Activated CD4-positive, alpha-beta T cell treated with anti-CD3 and anti-CD28 coated beads, Interleukin-2, amount 10 ng/mL, durations not matched to agents 7 days and 5 days (primary cell): ENCODE measurements at regions not wholly inside any gene's neighbourhood (a gene's known extent, or its start where the extent isn't known, plus 50 kb on each side); places are given as distances from the start of the nearest gene placed in this dataset.
"Not testable (repeated sequence)": the region's sequence is repeated elsewhere in the genome, so short reads cannot be mapped to it uniquely, and the experiment has no call there.

Experiments used
- CTCF ChIA-PET: fragments of 350-600 bp; sonication (Branson Sonifier 250); formaldehyde crosslinking; loops from one replicate; lab custom pipeline; 2021; ENCODE audit warnings: antibody characterized with exemption; lab: Charles Lee
- POLR2A ChIA-PET: fragments of 350-600 bp; sonication (Branson Sonifier 250); formaldehyde crosslinking; loops from one replicate; lab custom pipeline; 2021; ENCODE audit warnings: antibody characterized with exemption; lab: Charles Lee
- DNase-seq: peaks from one replicate; pipeline ENCODE4 v3.0.0-alpha.2; 2020
- H3K27ac Mint-ChIP-seq: one replicate; pipeline ENCODE4 v1.8.0; 2021; ENCODE audit warnings: mild to moderate bottlenecking, moderate library complexity, mixed read lengths
- H3K27me3 Mint-ChIP-seq: one replicate; pipeline ENCODE4 v1.8.0; 2021; ENCODE audit warnings: mixed read lengths
- H3K36me3 Mint-ChIP-seq: one replicate; pipeline ENCODE4 v1.8.0; 2021; ENCODE audit warnings: low read depth, mixed read lengths
- H3K4me1 Mint-ChIP-seq: one replicate; pipeline ENCODE4 v1.8.0; 2021; ENCODE audit warnings: mixed read lengths
- H3K4me3 Mint-ChIP-seq: one replicate; pipeline ENCODE4 v1.8.0; 2021; ENCODE audit warnings: mild to moderate bottlenecking, moderate library complexity, mixed read lengths
- H3K9me3 Mint-ChIP-seq: one replicate; pipeline ENCODE4 v1.8.0; 2021; ENCODE audit warnings: mixed read lengths

DNA sequence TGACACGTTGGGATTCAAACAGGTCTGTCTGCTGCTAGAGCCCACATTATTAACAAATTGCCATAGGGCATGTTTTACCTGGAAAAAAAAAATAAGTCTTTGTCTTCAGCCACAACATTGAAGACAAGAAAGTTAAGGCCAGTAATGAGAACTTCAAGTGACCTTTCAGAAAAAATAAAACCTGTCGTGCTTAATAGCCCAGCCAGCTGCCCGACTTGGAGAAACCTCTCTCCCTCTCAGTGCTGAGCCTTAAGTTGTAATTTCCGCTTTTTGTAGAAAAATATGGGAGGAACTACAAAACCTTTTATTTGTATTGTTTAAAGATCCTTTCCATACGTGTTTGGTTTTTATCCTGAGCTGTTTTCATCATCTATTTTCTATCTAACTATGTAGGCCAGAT, 454.3 kb upstream of the SLITRK6 start:
- CTCF ChIA-PET, H3K27ac Mint-ChIP-seq, H3K27me3 Mint-ChIP-seq, H3K36me3 Mint-ChIP-seq, H3K4me1 Mint-ChIP-seq, POLR2A ChIA-PET, H3K4me3 Mint-ChIP-seq, DNase-seq, H3K9me3 Mint-ChIP-seq: not testable (repeated sequence)

GRCh38 chr13:86255820-86256219, 456.6 kb upstream of the SLITRK6 start:
- H3K36me3 Mint-ChIP-seq, H3K4me3 Mint-ChIP-seq, POLR2A ChIA-PET, H3K27ac Mint-ChIP-seq, DNase-seq, H3K4me1 Mint-ChIP-seq, CTCF ChIA-PET, H3K9me3 Mint-ChIP-seq, H3K27me3 Mint-ChIP-seq: not testable (repeated sequence)

- H3K36me3 Mint-ChIP-seq: no peaks in the 10 kb centered on the region
- peaks cover 4% of the 10 kb centered on the region for H3K9me3 Mint-ChIP-seq
- POLR2A ChIA-PET: no interaction called here
- H3K4me3 Mint-ChIP-seq: no peak overlapping the region
- DNase-seq: no peak
- H3K27me3 Mint-ChIP-seq: no peaks in the 10 kb centered on the region
- H3K4me1 Mint-ChIP-seq: no peaks in the 10 kb centered on the region
- H3K27ac Mint-ChIP-seq: no peak overlapping the region
- CTCF ChIA-PET: no interaction called here
Measured at GRCh38 chr13:86269511-86269910, 470.3 kb upstream of the SLITRK6 start.

GRCh38 chr13:86282442-86282841, 483.2 kb upstream of the SLITRK6 start:
- Mint-ChIP-seq H3K4me1 (no peaks in the 10 kb centered on the region), H3K9me3 (no peaks in the 10 kb centered on the region), H3K4me3 (no peak overlapping the region), H3K27ac (no peak overlapping the region), H3K36me3 (no peaks in the 10 kb centered on the region), H3K27me3 (no peaks in the 10 kb centered on the region)
- no peak for DNase-seq
- POLR2A ChIA-PET: no interaction called here
- CTCF ChIA-PET: no interaction called here

GRCh38 chr13:86283031-86283430, 483.8 kb upstream of the SLITRK6 start:
- Mint-ChIP-seq H3K4me3 (no peak overlapping the region), H3K27ac (no peak overlapping the region), H3K27me3 (no peaks in the 10 kb centered on the region), H3K4me1 (no peaks in the 10 kb centered on the region), H3K9me3 (no peaks in the 10 kb centered on the region), H3K36me3 (no peaks in the 10 kb centered on the region)
- ChIA-PET POLR2A (no interaction called here), CTCF (no interaction called here)
- no peak for DNase-seq

DNA sequence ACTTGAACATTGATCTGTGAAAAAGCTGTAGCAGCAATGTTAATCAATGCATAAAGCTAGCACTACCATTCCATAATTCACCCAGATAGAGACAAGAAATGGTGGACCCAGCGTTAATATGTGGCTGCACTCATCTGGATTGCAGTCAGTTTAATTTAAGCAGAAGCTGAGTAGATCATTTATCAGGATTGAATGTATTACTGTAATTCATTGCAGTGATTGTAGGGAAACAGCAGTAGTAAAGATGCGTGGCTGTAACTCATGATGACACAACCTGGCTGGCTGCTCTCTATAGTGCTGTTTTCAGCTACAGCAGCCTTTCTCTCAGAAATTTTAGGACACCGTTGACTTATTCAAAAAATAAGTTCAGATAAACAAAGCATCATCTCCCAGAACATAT, 499.5 kb upstream of the SLITRK6 start:
- Mint-ChIP-seq H3K4me3 (no peak overlapping the region), H3K9me3 (no peaks in the 10 kb centered on the region), H3K27me3 (no peaks in the 10 kb centered on the region), H3K27ac (no peak overlapping the region), H3K36me3 (no peaks in the 10 kb centered on the region), H3K4me1 (no peaks in the 10 kb centered on the region)
- ChIA-PET POLR2A (no interaction called here), CTCF (no interaction called here)
- no peak for DNase-seq

DNA sequence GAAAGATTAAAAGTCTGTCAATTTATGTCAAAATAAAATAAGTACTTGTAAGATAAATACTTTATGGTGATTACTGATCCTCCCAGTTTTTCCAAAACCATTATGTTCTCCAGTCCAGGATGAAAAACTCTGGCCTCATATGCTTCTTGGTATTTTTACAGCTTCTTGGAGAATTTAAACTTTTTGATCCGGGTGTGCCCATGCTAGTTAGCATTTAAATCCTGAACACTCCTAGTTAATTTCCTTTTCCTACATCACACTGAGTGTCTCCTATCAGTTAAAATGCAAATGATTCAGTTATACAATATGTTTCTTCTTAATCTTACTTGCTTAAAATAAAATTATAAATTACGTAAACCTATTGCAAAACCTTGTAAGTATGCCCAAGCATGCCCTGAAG, 499.9 kb upstream of the SLITRK6 start:
- H3K9me3 Mint-ChIP-seq: no peaks in the 10 kb centered on the region
- ChIA-PET POLR2A (no interaction called here), CTCF (no interaction called here)
- no peaks in the 10 kb centered on the region for H3K36me3 Mint-ChIP-seq
- H3K4me3 Mint-ChIP-seq: no peak overlapping the region
- no peaks in the 10 kb centered on the region for H3K27me3 Mint-ChIP-seq
- no peak for DNase-seq
- no peaks in the 10 kb centered on the region for H3K4me1 Mint-ChIP-seq
- H3K27ac Mint-ChIP-seq: no peak overlapping the region

DNA sequence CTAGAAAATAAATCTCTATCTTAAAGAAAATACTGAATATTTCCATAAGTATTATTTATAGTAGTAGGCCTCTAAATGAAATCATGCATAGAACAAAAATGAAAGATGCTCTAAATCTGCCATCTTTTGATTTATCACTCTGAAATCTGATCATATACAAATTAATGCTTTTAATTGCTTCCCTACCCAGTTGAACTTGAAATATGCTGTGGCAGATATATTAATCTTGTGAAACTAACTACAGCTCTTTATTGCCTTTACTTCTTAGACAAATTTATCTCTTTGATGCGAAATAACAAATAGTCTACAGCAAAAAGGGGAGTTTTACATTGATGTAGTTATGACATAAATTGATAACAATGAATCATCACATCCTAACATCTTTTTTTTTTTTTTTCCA, 510.7 kb upstream of the SLITRK6 start:
- ChIA-PET POLR2A (no interaction called here), CTCF (no interaction called here)
- peaks cover 2% of the 10 kb centered on the region for H3K9me3 Mint-ChIP-seq
- no peaks in the 10 kb centered on the region for H3K4me1 Mint-ChIP-seq
- DNase-seq: no peak
- H3K27me3 Mint-ChIP-seq: no peaks in the 10 kb centered on the region
- no peak overlapping the region for H3K27ac Mint-ChIP-seq
- no peak overlapping the region for H3K4me3 Mint-ChIP-seq
- H3K36me3 Mint-ChIP-seq: no peaks in the 10 kb centered on the region

GRCh38 chr13:86313421-86313820, 514.2 kb upstream of the SLITRK6 start:
- no peak overlapping the region for H3K4me3 Mint-ChIP-seq
- H3K36me3 Mint-ChIP-seq: no peaks in the 10 kb centered on the region
- no peak for DNase-seq
- H3K4me1 Mint-ChIP-seq: no peaks in the 10 kb centered on the region
- H3K27ac Mint-ChIP-seq: no peak overlapping the region
- POLR2A ChIA-PET: no interaction called here
- CTCF ChIA-PET: no interaction called here
- H3K27me3 Mint-ChIP-seq: no peaks in the 10 kb centered on the region
- H3K9me3 Mint-ChIP-seq: peaks cover 5% of the 10 kb centered on the region

GRCh38 chr13:86318450-86318849, 519.2 kb upstream of the SLITRK6 start:
- Mint-ChIP-seq H3K27me3 (no peaks in the 10 kb centered on the region), H3K4me1 (no peaks in the 10 kb centered on the region), H3K4me3 (no peak overlapping the region), H3K9me3 (peaks cover 7% of the 10 kb centered on the region), H3K36me3 (no peaks in the 10 kb centered on the region), H3K27ac (no peak overlapping the region)
- DNase-seq: no peak
- POLR2A ChIA-PET: no interaction called here
- CTCF ChIA-PET: no interaction called here

DNA sequence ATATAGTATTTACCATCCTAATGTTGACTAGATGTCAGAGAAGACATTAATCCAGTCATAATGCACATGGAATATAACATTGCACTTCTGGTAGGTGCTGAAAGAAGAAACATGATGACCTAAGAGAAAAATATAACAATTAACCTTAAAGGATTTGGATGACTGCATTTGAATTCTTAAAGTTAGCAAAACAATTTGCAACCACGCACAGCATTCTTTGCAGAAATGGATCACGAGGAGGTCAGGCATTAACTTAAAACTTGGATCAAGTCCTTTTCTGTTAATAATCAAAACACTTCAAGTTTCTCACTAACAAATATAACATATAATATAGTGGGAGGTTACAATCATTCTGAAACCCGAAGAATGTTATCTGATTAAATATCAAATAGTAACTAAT, 525.0 kb upstream of the SLITRK6 start:
- Mint-ChIP-seq H3K4me1 (no peaks in the 10 kb centered on the region), H3K4me3 (no peak overlapping the region), H3K27me3 (no peaks in the 10 kb centered on the region), H3K36me3 (no peaks in the 10 kb centered on the region), H3K9me3 (peaks cover 5% of the 10 kb centered on the region), H3K27ac (no peak overlapping the region)
- CTCF ChIA-PET: no interaction called here
- POLR2A ChIA-PET: no interaction called here
- DNase-seq: no peak

GRCh38 chr13:86355301-86355700, 556.1 kb upstream of the SLITRK6 start:
- CTCF ChIA-PET: no interaction called here
- POLR2A ChIA-PET: no interaction called here
- Mint-ChIP-seq H3K27me3 (no peaks in the 10 kb centered on the region), H3K9me3 (no peaks in the 10 kb centered on the region), H3K4me3 (no peak overlapping the region), H3K27ac (no peak overlapping the region), H3K4me1 (no peaks in the 10 kb centered on the region), H3K36me3 (no peaks in the 10 kb centered on the region)
- no peak for DNase-seq

DNA sequence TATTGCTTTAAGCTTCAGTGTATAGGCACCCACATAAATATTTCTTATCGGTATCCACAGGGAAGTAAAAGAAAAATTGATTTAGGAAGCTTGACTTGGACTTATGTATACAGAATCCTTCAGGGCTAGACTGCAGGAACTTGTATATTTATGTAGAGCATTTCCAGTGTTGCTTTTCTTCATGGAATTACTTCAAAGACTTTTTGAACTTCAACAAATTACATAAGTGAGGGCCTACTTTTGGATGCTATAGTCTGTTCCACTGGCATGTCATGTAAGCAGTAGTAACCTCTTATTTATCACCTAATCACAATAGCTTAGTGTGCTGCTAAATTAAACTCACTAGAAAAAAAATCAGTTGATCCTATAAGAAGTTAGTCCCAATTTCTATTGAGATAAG, 557.9 kb upstream of the SLITRK6 start:
- no peaks in the 10 kb centered on the region for H3K27me3 Mint-ChIP-seq
- no peak overlapping the region for H3K4me3 Mint-ChIP-seq
- H3K27ac Mint-ChIP-seq: no peak overlapping the region
- H3K9me3 Mint-ChIP-seq: peaks cover 3% of the 10 kb centered on the region
- CTCF ChIA-PET: no interaction called here
- POLR2A ChIA-PET: no interaction called here
- H3K36me3 Mint-ChIP-seq: no peaks in the 10 kb centered on the region
- H3K4me1 Mint-ChIP-seq: no peaks in the 10 kb centered on the region
- DNase-seq: no peak

DNA sequence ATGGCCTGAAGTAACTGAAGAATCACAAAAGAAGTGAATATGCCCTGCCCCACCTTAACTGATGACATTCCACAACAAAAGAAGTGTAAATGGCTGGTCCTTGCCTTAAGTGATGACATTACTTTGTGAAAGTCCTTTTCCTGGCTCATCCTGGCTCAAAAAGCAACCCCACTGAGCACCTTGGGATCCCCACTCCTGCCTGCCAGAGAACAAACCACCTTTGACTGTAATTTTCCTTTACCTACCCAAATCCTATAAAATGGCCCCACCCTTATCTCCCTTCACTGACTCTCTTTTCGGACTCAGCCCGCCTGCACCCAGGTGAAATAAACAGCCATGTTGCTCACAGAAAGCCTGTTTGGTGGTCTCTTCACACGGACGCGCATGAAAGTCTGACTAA, 564.5 kb upstream of the SLITRK6 start:
- DNase-seq, H3K4me1 Mint-ChIP-seq, CTCF ChIA-PET, H3K27ac Mint-ChIP-seq, POLR2A ChIA-PET, H3K4me3 Mint-ChIP-seq, H3K9me3 Mint-ChIP-seq, H3K27me3 Mint-ChIP-seq, H3K36me3 Mint-ChIP-seq: not testable (repeated sequence)

DNA sequence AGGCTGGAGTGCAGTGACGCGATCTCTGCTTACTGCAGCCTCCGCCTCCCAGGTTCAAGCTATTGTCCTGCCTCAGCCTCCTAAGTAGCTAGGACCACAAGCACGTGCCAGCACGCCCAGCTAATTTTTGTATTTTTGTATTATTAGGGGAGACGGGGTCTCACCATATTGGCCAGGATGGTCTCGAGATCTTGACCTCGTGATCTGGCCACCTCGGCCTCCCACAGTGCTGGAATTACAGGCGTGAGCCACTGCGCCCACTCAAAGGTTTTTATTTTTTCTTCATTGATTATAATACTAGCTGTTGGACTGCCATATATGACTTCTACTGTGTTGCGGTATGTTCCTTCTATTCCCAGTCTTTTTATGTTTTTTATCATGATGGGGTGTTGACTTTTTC, 569.7 kb upstream of the SLITRK6 start:
- no peaks in the 10 kb centered on the region for H3K36me3 Mint-ChIP-seq
- no peaks in the 10 kb centered on the region for H3K4me1 Mint-ChIP-seq
- no peak overlapping the region for H3K4me3 Mint-ChIP-seq
- DNase-seq: no peak
- H3K27ac Mint-ChIP-seq: no peak overlapping the region
- CTCF ChIA-PET: no interaction called here
- H3K9me3 Mint-ChIP-seq: peaks cover 11% of the 10 kb centered on the region
- POLR2A ChIA-PET: no interaction called here
- H3K27me3 Mint-ChIP-seq: no peaks in the 10 kb centered on the region
